ENCODE measurements at regions not wholly inside any gene's neighbourhood (a gene's known extent, or its start where the extent isn't known, plus 50 kb on each side); places are given as distances from the start of the nearest gene placed in this dataset.

- ChIA-PET CTCF (ENCODE audit: unreplicated experiment) (no interaction called here), POLR2A (interaction anchor here (0.5 kb wide), 1 partner anchor 307 kb away, joined by 3 read pairs; no protein-coding TSS in a partner anchor)
- Histone ChIP-seq H3K9me2 (ENCODE audit: insufficient read depth, low read length) (no peaks in the 10 kb centered on the region), H3K36me3 (ENCODE audit: insufficient read depth, low read length) (no peaks in the 10 kb centered on the region), H3K4me2 (ENCODE audit: low read length) (no peak overlapping the region), H3K9me3 (ENCODE audit: low read length) (no peaks in the 10 kb centered on the region), H2AFZ (ENCODE audit: low read length) (no peak overlapping the region), H4K20me1 (ENCODE audit: insufficient read depth, low read length) (no peaks in the 10 kb centered on the region), H3K79me2 (ENCODE audit: insufficient read depth, low read depth, low read length) (no peaks in the 10 kb centered on the region), H3K4me1 (ENCODE audit: insufficient read depth, low read length, poor library complexity, severe bottlenecking) (no peaks in the 10 kb centered on the region), H3K27ac (ENCODE audit: low read depth, low read length, poor library complexity, severe bottlenecking) (no peak overlapping the region), H3K4me3 (ENCODE audit: low read depth, low read length, poor library complexity, severe bottlenecking) (no peak overlapping the region)
- TF ChIP-seq EZH2phosphoT487 (IDR thresholded peaks at IDR 0.05; ENCODE audit: borderline replicate concordance, low read depth, low read length) (no peak), CTCF (conservative IDR thresholded peaks at IDR 0.05; ENCODE audit: low read length) (no peak)
- BruUV-seq (replicated peaks): no TSS peak
- DNase-seq (ENCODE audit: low spot score): no peak
- intact Hi-C loops (cut with micrococcal nuclease; ENCODE audit: unreplicated experiment): no loop called here
Observed at GRCh38 chr1:95744731-95745130, 510.7 kb downstream of the RWDD3 start.

GRCh38 chr1:95752515-95753381 lies 518.7 kb downstream of the RWDD3 start:
- no peak for DNase-seq (ENCODE audit: low spot score)
- BruUV-seq (replicated peaks): no TSS peak
- Histone ChIP-seq H3K27ac (ENCODE audit: low read depth, low read length, poor library complexity, severe bottlenecking) (no peak overlapping the region), H4K20me1 (ENCODE audit: insufficient read depth, low read length) (no peaks in the 10 kb centered on the region), H3K4me2 (ENCODE audit: low read length) (no peak overlapping the region), H3K9me3 (ENCODE audit: low read length) (no peaks in the 10 kb centered on the region), H3K36me3 (ENCODE audit: insufficient read depth, low read length) (no peaks in the 10 kb centered on the region), H3K4me1 (ENCODE audit: insufficient read depth, low read length, poor library complexity, severe bottlenecking) (no peaks in the 10 kb centered on the region), H3K79me2 (ENCODE audit: insufficient read depth, low read depth, low read length) (no peaks in the 10 kb centered on the region), H3K9me2 (ENCODE audit: insufficient read depth, low read length) (no peaks in the 10 kb centered on the region), H2AFZ (ENCODE audit: low read length) (no peak overlapping the region), H3K4me3 (ENCODE audit: low read depth, low read length, poor library complexity, severe bottlenecking) (no peak overlapping the region)
- CTCF ChIA-PET (ENCODE audit: unreplicated experiment): no interaction called here
- no peak for TF ChIP-seq CTCF (conservative IDR thresholded peaks at IDR 0.05; ENCODE audit: low read length)
- intact Hi-C loops (cut with micrococcal nuclease; ENCODE audit: unreplicated experiment): no loop called here
- POLR2A ChIA-PET: no interaction called here

- intact Hi-C loops (cut with micrococcal nuclease; ENCODE audit: unreplicated experiment): no loop called here
Observed at GRCh38 chr1:95753382-95754016, 519.5 kb downstream of the RWDD3 start.

More at GRCh38 chr1:95753382-95754016, 519.5 kb downstream of the RWDD3 start:
- H3K4me1 ChIP-seq (ENCODE audit: insufficient read depth, low read length, poor library complexity, severe bottlenecking): no peaks in the 10 kb centered on the region
- ChIA-PET CTCF (ENCODE audit: unreplicated experiment) (no interaction called here), POLR2A (no interaction called here)
- H3K36me3 ChIP-seq (ENCODE audit: insufficient read depth, low read length): no peaks in the 10 kb centered on the region
- no TSS peak for BruUV-seq (replicated peaks)
- H2AFZ ChIP-seq (ENCODE audit: low read length): no peak overlapping the region
- H3K27ac ChIP-seq (ENCODE audit: low read depth, low read length, poor library complexity, severe bottlenecking): no peak overlapping the region
- DNase-seq (ENCODE audit: low spot score): no peak
- H3K4me3 ChIP-seq (ENCODE audit: low read depth, low read length, poor library complexity, severe bottlenecking): no peak overlapping the region
- H3K79me2 ChIP-seq (ENCODE audit: insufficient read depth, low read depth, low read length): no peaks in the 10 kb centered on the region
- no peaks in the 10 kb centered on the region for H4K20me1 ChIP-seq (ENCODE audit: insufficient read depth, low read length)
- H3K4me2 ChIP-seq (ENCODE audit: low read length): no peak overlapping the region
- TF ChIP-seq EZH2phosphoT487 (IDR thresholded peaks at IDR 0.05; ENCODE audit: borderline replicate concordance, low read depth, low read length) (no peak), CTCF (conservative IDR thresholded peaks at IDR 0.05; ENCODE audit: low read length) (no peak)
- H3K9me2 ChIP-seq (ENCODE audit: insufficient read depth, low read length): no peaks in the 10 kb centered on the region
- H3K9me3 ChIP-seq (ENCODE audit: low read length): no peaks in the 10 kb centered on the region

Measured in OCI-LY7 (cell line).